ENCODE measurements at regions not wholly inside any gene's neighbourhood (a gene's known extent, or its start where the extent isn't known, plus 50 kb on each side); places are given as distances from the start of the nearest gene placed in this dataset.
"Not testable (repeated sequence)": the region's sequence is repeated elsewhere in the genome, so short reads cannot be mapped to it uniquely, and the experiment has no call there.

GRCh38 chrX:81348388-81348787 lies 146.5 kb downstream of the SH3BGRL start:
- DNase-seq (ENCODE audit: low spot score in 2 of 2): no peak
- FAIRE-seq: no peak

GRCh38 chrX:81354954-81355353 lies 153.1 kb downstream of the SH3BGRL start:
- no peak for DNase-seq (ENCODE audit: low spot score in 2 of 2)
- FAIRE-seq: no peak

- no peak for DNase-seq (ENCODE audit: low spot score in 2 of 2)
- no peak for FAIRE-seq
Observed at GRCh38 chrX:81355436-81355835, 153.5 kb downstream of the SH3BGRL start.

DNA sequence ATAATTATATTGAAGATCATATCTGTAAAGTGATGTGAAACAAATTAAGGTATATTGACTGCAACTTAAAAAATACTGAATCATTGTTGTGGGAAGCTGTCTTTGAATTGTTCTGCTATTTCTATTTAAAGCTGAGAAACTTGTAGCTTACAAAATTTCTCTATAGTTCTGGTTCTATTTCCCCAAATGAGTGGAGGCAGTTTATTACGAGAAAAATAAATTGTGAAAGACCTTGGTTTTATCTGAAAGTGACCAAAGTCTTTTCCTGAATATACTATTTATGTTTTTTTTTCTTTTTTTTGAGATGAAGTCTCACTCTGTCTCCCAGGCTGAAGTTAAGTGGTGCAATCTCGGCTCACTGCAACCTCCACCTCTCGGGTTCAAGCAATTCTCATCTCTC lies 165.4 kb downstream of the SH3BGRL start:
- DNase-seq (ENCODE audit: low spot score in 2 of 2) (no peak), FAIRE-seq (no peak)

- DNase-seq (ENCODE audit: low spot score in 2 of 2): peak in 1 of 2 donors; percentile 1
- FAIRE-seq: peak; percentile 24
Observed at GRCh38 chrX:81377329-81377728, 175.4 kb downstream of the SH3BGRL start.

DNA sequence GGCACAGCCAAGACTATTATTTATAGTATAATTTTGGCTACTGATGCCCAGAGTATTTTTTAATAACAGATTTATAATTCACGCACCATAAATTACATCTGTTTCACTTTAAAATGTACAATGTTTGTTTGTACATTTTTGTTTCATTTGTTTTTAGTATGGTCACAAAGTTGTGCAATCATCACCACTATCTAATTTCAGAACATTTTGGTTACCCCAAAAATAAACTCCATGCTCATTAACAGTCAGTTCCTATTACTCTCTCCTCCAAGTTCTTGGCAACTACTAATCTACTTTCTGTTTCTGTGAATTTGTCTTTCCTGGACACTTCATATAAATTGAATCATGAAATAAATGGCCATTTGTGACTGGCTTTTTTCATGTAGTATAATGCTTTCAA lies 176.7 kb downstream of the SH3BGRL start:
- DNase-seq (ENCODE audit: low spot score in 2 of 2) (no peak), FAIRE-seq (no peak)

DNA sequence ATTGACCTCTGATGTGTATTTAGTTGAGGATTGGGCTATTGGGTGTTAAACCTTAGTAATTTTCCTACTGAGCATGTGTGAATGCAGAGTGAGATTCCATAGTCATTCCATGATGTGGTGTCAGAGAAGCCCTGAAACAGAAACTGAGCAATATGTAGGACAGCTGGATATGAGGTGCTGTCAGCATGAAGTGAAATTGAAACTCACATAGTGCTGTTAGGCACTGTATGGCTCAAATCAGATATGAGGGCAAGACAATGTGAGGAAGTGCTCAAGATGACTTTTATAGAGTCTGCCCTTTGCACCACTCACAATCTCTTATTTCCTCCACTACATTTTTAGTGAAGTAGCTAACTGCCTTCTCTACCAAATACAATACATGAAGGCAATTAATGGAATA lies 188.3 kb downstream of the SH3BGRL start:
- no peak for FAIRE-seq
- DNase-seq (ENCODE audit: low spot score in 2 of 2): no peak

DNA sequence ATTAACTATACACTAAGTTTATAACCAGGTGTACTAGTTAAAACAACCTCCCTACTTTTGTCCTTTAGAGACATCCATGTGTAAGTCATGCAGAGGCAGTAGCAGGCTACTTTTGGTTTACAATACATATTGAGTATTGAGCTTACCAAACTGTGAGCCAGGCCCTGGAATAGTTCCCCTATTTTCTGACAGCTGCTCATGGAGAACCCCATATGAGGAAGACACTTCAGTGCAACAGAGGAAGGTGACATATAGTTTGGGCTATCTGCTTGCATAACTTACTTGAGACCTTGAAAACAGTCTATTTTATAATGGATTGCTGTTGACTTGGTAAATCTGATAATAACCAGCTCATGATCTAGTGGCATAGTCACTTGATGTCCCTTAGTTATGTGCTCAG lies 190.5 kb downstream of the SH3BGRL start:
- DNase-seq (ENCODE audit: low spot score in 2 of 2): no peak
- FAIRE-seq: no peak

- DNase-seq (ENCODE audit: low spot score in 2 of 2) (no peak), FAIRE-seq (no peak)
Observed at GRCh38 chrX:81405781-81406180, 203.9 kb downstream of the SH3BGRL start.

DNA sequence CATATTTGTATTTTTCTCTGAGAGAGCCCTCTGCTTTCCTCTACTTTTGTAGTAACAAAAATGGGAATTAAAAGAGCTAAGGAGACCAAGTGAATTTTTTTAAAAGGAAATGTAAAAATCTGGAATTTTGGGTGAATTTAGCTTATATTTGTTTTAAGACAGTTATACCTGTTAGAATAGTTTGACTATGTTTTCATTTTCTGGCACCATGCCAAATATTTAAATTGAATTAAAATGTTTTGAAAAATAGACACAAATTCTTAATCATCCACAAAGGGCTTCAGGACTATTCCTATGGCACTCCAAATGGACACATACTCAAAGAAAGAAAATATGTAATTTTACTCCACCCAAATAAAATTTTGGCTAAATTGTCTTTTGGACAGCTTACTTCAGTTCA lies 209.6 kb downstream of the SH3BGRL start:
- DNase-seq (ENCODE audit: low spot score in 2 of 2): no peak
- no peak for FAIRE-seq

DNA sequence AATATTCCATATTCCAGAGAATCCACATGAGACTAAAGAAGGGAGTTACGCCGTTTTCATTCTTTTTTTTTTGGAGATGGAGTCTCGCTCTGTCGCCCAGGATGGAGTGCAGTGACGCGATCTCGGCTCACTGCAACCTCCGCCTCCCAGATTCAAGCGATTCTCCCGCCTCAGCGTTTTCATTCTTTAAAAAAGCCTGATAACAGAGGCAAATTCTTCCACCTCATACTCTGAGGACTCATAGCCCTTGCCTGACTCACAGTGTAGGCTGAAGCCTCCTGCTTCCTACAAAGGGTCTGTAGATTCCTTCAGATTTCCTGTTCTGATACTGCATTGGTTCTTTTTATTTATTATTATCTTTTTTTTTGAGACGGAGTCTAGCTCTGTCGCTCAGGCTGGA lies 210.5 kb downstream of the SH3BGRL start:
- FAIRE-seq (no peak), DNase-seq (ENCODE audit: low spot score in 2 of 2) (no peak)

GRCh38 chrX:81412857-81413256 lies 211.0 kb downstream of the SH3BGRL start:
- DNase-seq (ENCODE audit: low spot score in 2 of 2); FAIRE-seq: not testable (repeated sequence)

- FAIRE-seq (no peak), DNase-seq (ENCODE audit: low spot score in 2 of 2) (no peak)
Observed at GRCh38 chrX:81414630-81415029, 212.7 kb downstream of the SH3BGRL start.

Measured in frontal cortex (tissue), 3 donors.